IMR-90 (cell line): ENCODE measurements at regions not wholly inside any gene's neighbourhood (a gene's known extent, or its start where the extent isn't known, plus 50 kb on each side); places are given as distances from the start of the nearest gene placed in this dataset.
"Not testable (repeated sequence)": the region's sequence is repeated elsewhere in the genome, so short reads cannot be mapped to it uniquely, and the experiment has no call there.

ENCODE experiments used
- ATAC-seq: fragments of 200-7000 bp; cut with Tn5 transposase; 2 replicates; pipeline ENCODE4 v1.9.1; 2020; ENCODE audit warnings: low read depth, mild to moderate bottlenecking, moderate library complexity
- BruUV-seq: library from RNA; stranded (reverse); fragments of 400-500 nt; replicated peaks from 2 replicates; lab custom pipeline; 2021; lab: Mats Ljungman, UMichigan
- CTCF ChIA-PET: fragments of 300-600 bp; formaldehyde crosslinking; extraction: SDS; loops from one replicate; lab custom pipeline; 2021; ENCODE audit warnings: antibody characterized with exemption; lab: Yijun Ruan, JAX
- POLR2A ChIA-PET: fragments of 300-600 bp; sonication (Branson Sonifier 250); formaldehyde crosslinking; loops from one replicate; lab custom pipeline; 2022; ENCODE audit warnings: antibody characterized with exemption; ENCODE audit not compliant: unreplicated experiment; lab: Charles Lee
- DNase-seq: peaks from one replicate; pipeline ENCODE4 v3.0.0; 2013
- H2AFZ ChIP-seq: replicated peaks from 2 replicates; pipeline ENCODE3; 2013; ENCODE audit warnings: low read length, mild to moderate bottlenecking; ENCODE audit not compliant: poor library complexity
- H2AK5ac ChIP-seq: 2 replicates; pipeline ENCODE4 v1.6.1; 2013; ENCODE audit warnings: low read depth, low read length, inconsistent platforms
- H2AK9ac ChIP-seq: replicated peaks from 2 replicates; pipeline ENCODE3; 2013; ENCODE audit warnings: mild to moderate bottlenecking, low read depth, low read length, moderate library complexity; ENCODE audit not compliant: poor library complexity
- H2BK120ac ChIP-seq: 2 replicates; pipeline ENCODE4 v1.6.1; 2013; ENCODE audit warnings: low read depth, low read length, inconsistent platforms
- H2BK15ac ChIP-seq: 3 replicates; pipeline ENCODE4 v1.6.1; 2013; ENCODE audit warnings: low read depth, low read length, inconsistent platforms
- H2BK20ac ChIP-seq: 2 replicates; pipeline ENCODE4 v1.6.1; 2013; ENCODE audit warnings: low read depth, mild to moderate bottlenecking, inconsistent platforms, low read length, moderate library complexity
- H2BK5ac ChIP-seq: 2 replicates; pipeline ENCODE4 v1.6.1; 2013; ENCODE audit warnings: mild to moderate bottlenecking, low read depth, low read length, inconsistent platforms; ENCODE audit not compliant: poor library complexity, severe bottlenecking
- H3K14ac ChIP-seq: replicated peaks from 2 replicates; pipeline ENCODE4 v1.6.1; 2013; ENCODE audit warnings: low read depth, low read length, inconsistent platforms
- H3K18ac ChIP-seq: 2 replicates; pipeline ENCODE4 v1.6.1; 2013; ENCODE audit warnings: low read depth, low read length, control low read depth
- H3K23ac ChIP-seq: 2 replicates; pipeline ENCODE4 v1.6.1; 2013; ENCODE audit warnings: low read depth, low read length, inconsistent platforms
- H3K27ac ChIP-seq: 2 replicates; pipeline ENCODE4 v1.5.1; 2013; ENCODE audit warnings: mild to moderate bottlenecking, control low read depth, low read length; ENCODE audit not compliant: insufficient read depth
- H3K27me3 ChIP-seq: 2 replicates; pipeline ENCODE4 v1.6.1; 2013; ENCODE audit warnings: low read length; ENCODE audit not compliant: control insufficient read depth, insufficient read depth
- H3K36me3 ChIP-seq: 2 replicates; pipeline ENCODE4 v1.6.1; 2013; ENCODE audit warnings: low read length, mixed read lengths; ENCODE audit not compliant: control insufficient read depth, insufficient read depth
- H3K4ac ChIP-seq: 2 replicates; pipeline ENCODE4 v1.6.1; 2013; ENCODE audit warnings: low read depth, low read length, inconsistent platforms
- H3K4me1 ChIP-seq: 2 replicates; pipeline ENCODE4 v1.6.1; 2013; ENCODE audit warnings: low read length, mixed read lengths; ENCODE audit not compliant: control insufficient read depth, insufficient read depth
- H3K4me2 ChIP-seq: 2 replicates; pipeline ENCODE4 v1.6.1; 2013; ENCODE audit warnings: low read depth, mild to moderate bottlenecking, control low read depth, low read length, moderate library complexity
- H3K4me3 ChIP-seq: 2 replicates; pipeline ENCODE4 v1.5.1; 2013; ENCODE audit warnings: low read depth, mild to moderate bottlenecking, control low read depth, low read length, moderate library complexity; ENCODE audit not compliant: insufficient read depth
- H3K56ac ChIP-seq: 2 replicates; pipeline ENCODE4 v1.6.1; 2013; ENCODE audit warnings: low read length, inconsistent platforms; ENCODE audit not compliant: insufficient read depth; ENCODE audit errors: extremely low read depth
- H3K79me1 ChIP-seq, 2 experiments: 2 replicates each; pipeline ENCODE4 v1.6.1; 2013; ENCODE audit warnings: low read length in 2 of 2, inconsistent platforms in 1 of 2, low read depth in 1 of 2
- H3K9ac ChIP-seq: 2 replicates; pipeline ENCODE4 v1.6.1; 2013; ENCODE audit warnings: low read depth, low read length, control low read depth
- H3K9me1 ChIP-seq: 2 replicates; pipeline ENCODE4 v1.6.1; 2013; ENCODE audit warnings: low read length, inconsistent platforms; ENCODE audit not compliant: insufficient read depth
- H3K9me3 ChIP-seq: 2 replicates; pipeline ENCODE4 v1.6.1; 2013; ENCODE audit warnings: low read length; ENCODE audit not compliant: control insufficient read depth, insufficient read depth
- H4K20me1 ChIP-seq: 2 replicates; pipeline ENCODE4 v1.6.1; 2013; ENCODE audit warnings: low read length, inconsistent platforms; ENCODE audit not compliant: insufficient read depth
- H4K5ac ChIP-seq: 2 replicates; pipeline ENCODE4 v1.6.1; 2013; ENCODE audit warnings: mild to moderate bottlenecking, low read depth, low read length, control low read depth
- H4K8ac ChIP-seq, 2 experiments: 2 replicates each; pipeline ENCODE4 v1.6.1; 2013; ENCODE audit warnings: low read depth in 2 of 2, low read length in 2 of 2, control low read depth in 1 of 2, inconsistent platforms in 1 of 2
- H4K91ac ChIP-seq: 2 replicates; pipeline ENCODE4 v1.6.1; 2013; ENCODE audit warnings: low read depth, low read length, inconsistent platforms; ENCODE audit not compliant: insufficient read depth
- WGBS, 2 experiments: methylation state at CpG; one replicate each; pipeline versions ENCODE4 v1.1.5 to v1.1.7; 2013; ENCODE audit warnings: missing lambda C conversion rate in 2 of 2; ENCODE audit not compliant: insufficient read length in 1 of 2; ENCODE audit errors: extremely low coverage in 2 of 2; 5-methylcytosine and 5-hydroxymethylcytosine counted together
- dilution Hi-C: fragments of 300-500 bp; cut with HindIII; formaldehyde crosslinking; loops from one replicate; pipeline ENCODE4 v1.14.3; 2018; ENCODE audit warnings: low sequenced_read_pairs; ENCODE audit not compliant: unreplicated experiment
- in situ Hi-C: fragments of 300-500 bp; cut with MboI; formaldehyde crosslinking; loops from 3 replicates; pipeline ENCODE4 v1.14.3; 2019; ENCODE audit warnings: low sequenced_read_pairs, inconsistent platforms, mixed read lengths
- intact Hi-C: fragments of 100-400 bp; cut with micrococcal nuclease; formaldehyde crosslinking; loops from 2 replicates; pipeline ENCODE4 v1.10.0; 2022

DNA sequence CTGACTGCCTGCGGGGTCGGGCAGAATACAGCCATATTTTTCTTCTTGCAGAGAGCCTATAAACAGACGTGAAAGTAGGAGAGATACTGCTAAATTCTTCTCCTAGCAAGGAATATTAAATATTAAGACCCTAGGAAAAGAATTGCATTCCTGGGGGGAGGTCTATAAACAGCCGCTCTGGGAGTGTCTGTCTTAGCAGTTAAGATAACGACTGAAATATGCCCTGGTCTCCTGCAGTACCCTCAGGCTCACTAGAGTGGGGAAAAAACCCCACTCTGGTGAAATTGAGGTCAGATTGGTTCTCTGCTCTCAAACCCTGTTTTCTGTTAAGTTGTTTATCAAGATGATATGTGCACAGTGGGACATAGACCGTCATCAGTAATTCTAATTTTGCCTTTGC is 85.3 kb upstream of the IMPG1 start:
- H2AFZ ChIP-seq, H3K27ac ChIP-seq, BruUV-seq, H3K23ac ChIP-seq, H3K18ac ChIP-seq, ATAC-seq, intact Hi-C loops, H3K4ac ChIP-seq, CTCF ChIA-PET, H3K79me1 ChIP-seq, H3K36me3 ChIP-seq, H4K8ac ChIP-seq, H3K9ac ChIP-seq, H4K5ac ChIP-seq, H4K91ac ChIP-seq, H3K27me3 ChIP-seq, H3K14ac ChIP-seq, H3K9me3 ChIP-seq, H4K20me1 ChIP-seq, H2BK20ac ChIP-seq, H2AK5ac ChIP-seq, H2BK15ac ChIP-seq, H3K4me2 ChIP-seq, dilution Hi-C loops, H3K4me1 ChIP-seq, H2AK9ac ChIP-seq, in situ Hi-C loops, DNase-seq, H2BK120ac ChIP-seq, POLR2A ChIA-PET, H3K56ac ChIP-seq, H2BK5ac ChIP-seq, H3K4me3 ChIP-seq, H3K9me1 ChIP-seq: not testable (repeated sequence)
- no CpG with 5 or more reads among the region's 6 CpGs for WGBS, 2 experiments
